Testis (tissue), 2 donors: ENCODE measurements at regions not wholly inside any gene's neighbourhood (a gene's known extent, or its start where the extent isn't known, plus 50 kb on each side); places are given as distances from the start of the nearest gene placed in this dataset.

Source experiments
- POLR2A ChIP-seq: fragments of 450-650 bp; IDR thresholded peaks from one replicate; pipeline ENCODE4 v1.6.1; 2017; ENCODE audit warnings: antibody characterized with exemption, mild to moderate bottlenecking, moderate library complexity
- TF ChIP-seq, protein P1 (sequence below), 3 experiments: fragments of 450-650 bp in 2 of 3; fragments of 200-600 bp in 1 of 3; sonication (generic) in 1 of 3; IDR thresholded peaks; one replicate each; pipeline ENCODE4 v1.5.1; 2016 to 2019; ENCODE audit warnings: antibody characterized with exemption in 3 of 3, mild to moderate bottlenecking in 2 of 3, moderate library complexity in 1 of 3

- TF ChIP-seq, protein P1, sequence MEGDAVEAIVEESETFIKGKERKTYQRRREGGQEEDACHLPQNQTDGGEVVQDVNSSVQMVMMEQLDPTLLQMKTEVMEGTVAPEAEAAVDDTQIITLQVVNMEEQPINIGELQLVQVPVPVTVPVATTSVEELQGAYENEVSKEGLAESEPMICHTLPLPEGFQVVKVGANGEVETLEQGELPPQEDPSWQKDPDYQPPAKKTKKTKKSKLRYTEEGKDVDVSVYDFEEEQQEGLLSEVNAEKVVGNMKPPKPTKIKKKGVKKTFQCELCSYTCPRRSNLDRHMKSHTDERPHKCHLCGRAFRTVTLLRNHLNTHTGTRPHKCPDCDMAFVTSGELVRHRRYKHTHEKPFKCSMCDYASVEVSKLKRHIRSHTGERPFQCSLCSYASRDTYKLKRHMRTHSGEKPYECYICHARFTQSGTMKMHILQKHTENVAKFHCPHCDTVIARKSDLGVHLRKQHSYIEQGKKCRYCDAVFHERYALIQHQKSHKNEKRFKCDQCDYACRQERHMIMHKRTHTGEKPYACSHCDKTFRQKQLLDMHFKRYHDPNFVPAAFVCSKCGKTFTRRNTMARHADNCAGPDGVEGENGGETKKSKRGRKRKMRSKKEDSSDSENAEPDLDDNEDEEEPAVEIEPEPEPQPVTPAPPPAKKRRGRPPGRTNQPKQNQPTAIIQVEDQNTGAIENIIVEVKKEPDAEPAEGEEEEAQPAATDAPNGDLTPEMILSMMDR (IDR thresholded peaks at IDR 0.05) = no peak
- TF ChIP-seq POLR2A = no peak
These were observed 98.2 kb upstream of the SERP2 start for GRCh38 chr13:44275381-44275780.
